B cell (primary cell): ENCODE measurements at regions not wholly inside any gene's neighbourhood (a gene's known extent, or its start where the extent isn't known, plus 50 kb on each side); places are given as distances from the start of the nearest gene placed in this dataset.

ENCODE experiments used
- ATAC-seq: fragments of 200-7000 bp; cut with Tn5 transposase; one replicate; pipeline ENCODE4 v1.10.0; 2021; ENCODE audit warnings: low read depth, mild to moderate bottlenecking, moderate number of reproducible peaks, moderate library complexity
- CTCF ChIA-PET: fragments of 350-600 bp; sonication (Branson Sonifier 250); formaldehyde crosslinking; loops from one replicate; lab custom pipeline; 2021; ENCODE audit warnings: antibody characterized with exemption, inconsistent platforms; lab: Charles Lee
- POLR2A ChIA-PET: fragments of 350-600 bp; sonication (Branson Sonifier 250); formaldehyde crosslinking; loops from one replicate; lab custom pipeline; 2021; ENCODE audit warnings: antibody characterized with exemption; lab: Charles Lee
- DNase-seq: peaks from one replicate; pipeline ENCODE4 v3.0.0; 2013
- H2AFZ ChIP-seq: 2 replicates; pipeline ENCODE4 v1.6.1; 2012; ENCODE audit warnings: mild to moderate bottlenecking, low read depth, low read length; ENCODE audit not compliant: insufficient read depth, poor library complexity, severe bottlenecking
- H3K27ac ChIP-seq, 2 donors: 1 replicate in 1 of 2; 2 replicates in 1 of 2; pipeline ENCODE4 v1.5.1; 2012 to 2013; ENCODE audit warnings: low read length in 2 of 2, mild to moderate bottlenecking in 2 of 2, moderate library complexity in 1 of 2
- H3K27me3 ChIP-seq, 4 experiments: fragments of 200-600 bp in 1 of 4; sonication (generic) in 1 of 4; replicated peaks in 1 of 4; 1 replicate in 2 of 4; 2 replicates in 2 of 4; pipeline versions ENCODE4 v1.6.1 to v1.7.0; 2013 to 2016; ENCODE audit warnings: low read length in 3 of 4, mild to moderate bottlenecking in 2 of 4, mixed read lengths in 1 of 4, moderate library complexity in 1 of 4; ENCODE audit not compliant: insufficient read depth in 4 of 4, control insufficient read depth in 3 of 4; ENCODE audit errors: control extremely low read depth in 1 of 4
- H3K36me3 ChIP-seq, 2 experiments: replicated peaks in 1 of 2; 1 replicate in 1 of 2; 2 replicates in 1 of 2; pipeline versions ENCODE4 v1.6.1 to v1.7.1; 2013; ENCODE audit warnings: low read length in 1 of 2; ENCODE audit not compliant: insufficient read depth in 2 of 2, control insufficient read depth in 1 of 2; ENCODE audit errors: control extremely low read depth in 1 of 2, extremely low read depth in 1 of 2
- H3K4me1 ChIP-seq, 2 donors: fragments of 200-600 bp in 1 of 2; sonication (generic) in 1 of 2; 1 replicate in 1 of 2; 2 replicates in 1 of 2; pipeline versions ENCODE4 v1.5.1 to v1.6.1; 2013 to 2017; ENCODE audit warnings: low read length in 2 of 2; ENCODE audit not compliant: control insufficient read depth in 2 of 2, insufficient read depth in 2 of 2
- H3K4me2 ChIP-seq: replicated peaks from 2 replicates; pipeline ENCODE3; 2012; ENCODE audit warnings: mild to moderate bottlenecking, low read depth, low read length; ENCODE audit not compliant: poor library complexity, severe bottlenecking
- H3K4me3 ChIP-seq, 5 experiments: fragments of 200-600 bp in 1 of 5; sonication (generic) in 1 of 5; 1 replicate in 3 of 5; 2 replicates in 2 of 5; pipeline versions ENCODE4 v1.5.1 to v1.7.0; 2011 to 2016; ENCODE audit warnings: low read length in 4 of 5, mild to moderate bottlenecking in 4 of 5, low read depth in 2 of 5, control low read depth in 1 of 5, moderate library complexity in 1 of 5; ENCODE audit not compliant: insufficient read depth in 1 of 5; ENCODE audit errors: control extremely low read depth in 1 of 5, extremely low read depth in 1 of 5
- H3K79me2 ChIP-seq: fragments of 200-600 bp; sonication (generic); one replicate; pipeline ENCODE4 v1.6.0; 2016; ENCODE audit warnings: low read length; ENCODE audit not compliant: control insufficient read depth, insufficient read depth
- H3K9ac ChIP-seq: fragments of 200-600 bp; sonication (generic); 2 replicates; pipeline ENCODE4 v1.6.1; 2017; ENCODE audit warnings: mild to moderate bottlenecking, low read length, moderate library complexity
- H3K9me3 ChIP-seq, 3 donors: one replicate each; pipeline versions ENCODE4 v1.6.1 to v1.7.1; 2013; ENCODE audit warnings: low read length in 2 of 3; ENCODE audit not compliant: control insufficient read depth in 2 of 3, insufficient read depth in 1 of 3; ENCODE audit errors: control extremely low read depth in 1 of 3
- H4K20me1 ChIP-seq: 2 replicates; pipeline ENCODE4 v1.6.0; 2012; ENCODE audit warnings: mild to moderate bottlenecking, low read length; ENCODE audit not compliant: insufficient read depth, control insufficient read depth, poor library complexity, severe bottlenecking
- H3K27ac Mint-ChIP-seq: one replicate; pipeline ENCODE4 v1.8.0; 2021; ENCODE audit warnings: mixed read lengths
- H3K27me3 Mint-ChIP-seq: one replicate; pipeline ENCODE4 v1.8.0; 2021; ENCODE audit warnings: mixed read lengths
- H3K4me1 Mint-ChIP-seq: one replicate; pipeline ENCODE4 v1.8.0; 2021; ENCODE audit warnings: mixed read lengths
- H3K4me3 Mint-ChIP-seq: one replicate; pipeline ENCODE4 v1.8.0; 2021; ENCODE audit warnings: mixed read lengths
- H3K9me3 Mint-ChIP-seq: one replicate; pipeline ENCODE4 v1.8.0; 2022; ENCODE audit warnings: mixed read lengths; ENCODE audit not compliant: insufficient read depth
- CTCF ChIP-seq: fragments of 200-600 bp; IDR thresholded peaks from one replicate; pipeline ENCODE4 v1.8.0; 2022; ENCODE audit warnings: antibody characterized with exemption, mild to moderate bottlenecking
- EZH2 ChIP-seq: IDR thresholded peaks from 2 replicates; pipeline ENCODE4 v1.6.1; 2012; ENCODE audit warnings: borderline replicate concordance, low read depth, mild to moderate bottlenecking, moderate library complexity, low read length; ENCODE audit not compliant: insufficient read depth, poor library complexity, severe bottlenecking
- whole genome bisulfite sequencing: methylation state at CpG from one replicate; pipeline ENCODE4 v1.1.5; 2013; ENCODE audit warnings: missing lambda C conversion rate; ENCODE audit not compliant: insufficient coverage; 5-methylcytosine and 5-hydroxymethylcytosine counted together
- intact Hi-C: fragments of 100-400 bp; cut with micrococcal nuclease; formaldehyde crosslinking; loops from one replicate; pipeline ENCODE4 v1.10.0; 2022

DNA sequence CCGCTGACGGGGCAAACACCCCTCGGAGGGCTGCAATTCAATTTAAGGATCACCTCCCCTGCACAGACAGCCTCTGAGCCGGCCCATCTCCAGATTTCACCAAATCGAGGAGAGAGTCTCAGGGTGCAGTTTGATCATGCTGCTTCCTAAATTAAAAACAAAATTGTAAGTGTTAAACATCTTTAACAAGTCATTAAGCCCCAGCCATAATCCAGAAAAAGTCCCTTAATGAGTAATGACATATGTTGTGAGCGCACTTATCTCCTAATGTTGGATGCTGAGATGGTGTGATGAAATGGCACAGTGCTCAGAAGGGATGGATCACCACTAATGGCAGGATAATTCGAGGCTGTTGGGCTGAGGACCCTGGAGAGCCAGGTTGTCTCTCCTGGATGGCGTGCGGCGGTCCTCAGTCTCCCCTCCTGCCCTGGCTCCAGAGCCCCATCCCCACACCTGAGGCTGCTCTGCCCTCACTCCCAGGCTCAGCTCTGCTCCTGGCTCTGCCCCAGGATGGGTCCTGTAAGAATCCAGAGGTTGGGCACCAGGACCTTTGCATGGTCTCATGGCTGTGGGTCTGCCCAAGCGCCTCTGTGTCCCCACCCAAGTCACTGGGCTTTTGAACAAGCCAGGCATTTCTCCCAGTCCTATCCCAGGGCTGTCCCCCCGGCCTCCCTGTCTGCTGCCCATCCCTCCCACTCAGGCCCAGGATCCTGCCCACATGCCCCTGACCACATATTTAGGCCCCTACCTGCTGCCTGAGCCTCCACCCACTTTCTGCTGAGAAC is 224.4 kb upstream of the POU3F1 start:
- DNase-seq (no peak), ATAC-seq (no peak)
- H3K79me2 ChIP-seq = no peaks in the 10 kb centered on the region
- no peak overlapping the region for H2AFZ ChIP-seq
- H3K27ac Mint-ChIP-seq = no peak overlapping the region
- ChIA-PET POLR2A (interaction anchor here (0.6 kb wide), 1 partner anchor 320 kb away, joined by 3 read pairs; no protein-coding TSS in a partner anchor), CTCF (no interaction called here)
- H3K27me3 ChIP-seq = peaks cover 0 to 23% (median 3%) of the 10 kb centered on the region in 4 experiments
- no peaks in the 10 kb centered on the region for H3K9me3 Mint-ChIP-seq
- no peak overlapping the region for H3K4me3 ChIP-seq
- no peaks in the 10 kb centered on the region for H3K4me1 Mint-ChIP-seq
- no peak overlapping the region for H3K27ac ChIP-seq
- intact Hi-C loops = no loop called here
- H3K4me1 ChIP-seq = no peaks in the 10 kb centered on the region
- TF ChIP-seq CTCF (no peak), EZH2 (no peak)
- H4K20me1 ChIP-seq = no peaks in the 10 kb centered on the region
- peaks cover 43% of the 10 kb centered on the region for H3K27me3 Mint-ChIP-seq
- H3K36me3 ChIP-seq = no peaks in the 10 kb centered on the region
- WGBS = 53% methylated on average over 9 of the region's 12 CpGs
- H3K9me3 ChIP-seq = peaks cover 0 to 4% (median 0%) of the 10 kb centered on the region in 3 donors
- no peak overlapping the region for H3K4me2 ChIP-seq
- H3K9ac ChIP-seq = no peak overlapping the region
- H3K4me3 Mint-ChIP-seq = no peak overlapping the region
